ENCODE measurements at regions not wholly inside any gene's neighbourhood (a gene's known extent, or its start where the extent isn't known, plus 50 kb on each side); places are given as distances from the start of the nearest gene placed in this dataset.
"Not testable (repeated sequence)": the region's sequence is repeated elsewhere in the genome, so short reads cannot be mapped to it uniquely, and the experiment has no call there.

DNA sequence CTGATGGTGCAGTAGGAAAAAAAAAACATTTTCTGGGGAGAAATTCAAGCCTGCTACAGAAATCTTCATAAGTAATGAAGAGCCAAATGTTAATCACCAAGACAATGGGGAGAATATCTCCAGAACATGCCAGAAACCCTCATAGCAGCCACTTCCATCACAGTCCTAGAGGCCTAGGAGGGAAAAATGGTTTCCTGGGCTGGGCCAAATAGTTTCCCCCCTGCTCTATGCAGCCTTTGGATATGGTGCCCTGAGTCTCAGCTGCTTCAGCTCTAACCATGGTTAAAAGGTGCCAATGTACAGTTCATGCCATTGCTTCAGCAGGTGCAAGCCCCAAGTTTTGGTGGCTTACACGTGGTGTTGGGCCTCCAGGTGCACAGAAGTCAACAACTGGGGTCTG lies 113.1 kb downstream of the ZNF648 start:
- DNase-seq (ENCODE audit: low read depth, low spot score) = no peak
- H3K27me3 ChIP-seq (ENCODE audit: insufficient read depth, insufficient read length) = no peaks in the 10 kb centered on the region
- H3K36me3 ChIP-seq (ENCODE audit: insufficient read depth, insufficient read length, low read length) = no peaks in the 10 kb centered on the region
- H3K4me1 ChIP-seq (ENCODE audit: insufficient read depth, insufficient read length) = no peaks in the 10 kb centered on the region
- no peak overlapping the region for H3K4me3 ChIP-seq (ENCODE audit: insufficient read length, low read depth)
- TF ChIP-seq YY1 (IDR thresholded peaks at IDR 0.05; ENCODE audit: insufficient read depth, insufficient read length) (no peak), ZNF274 (IDR thresholded peaks at IDR 0.05; ENCODE audit: low read depth, low read length) (no peak), SUZ12 (IDR thresholded peaks at IDR 0.05; ENCODE audit: extremely low read depth, insufficient read depth, insufficient read length) (no peak)
- H3K9ac ChIP-seq (ENCODE audit: insufficient read length, low read depth) = no peak overlapping the region
- peaks cover 21% of the 10 kb centered on the region; the same call in 1 of the 2 replicates for H3K9me3 ChIP-seq (ENCODE audit: insufficient read depth, low read length)

- TF ChIP-seq YY1 (IDR thresholded peaks at IDR 0.05; ENCODE audit: insufficient read depth, insufficient read length) (no peak), ZNF274 (IDR thresholded peaks at IDR 0.05; ENCODE audit: low read depth, low read length) (no peak), SUZ12 (IDR thresholded peaks at IDR 0.05; ENCODE audit: extremely low read depth, insufficient read depth, insufficient read length) (no peak)
- no peak for DNase-seq (ENCODE audit: low read depth, low spot score)
- Histone ChIP-seq H3K4me3 (ENCODE audit: insufficient read length, low read depth) (no peak overlapping the region), H3K9me3 (ENCODE audit: insufficient read depth, low read length) (peaks cover 21% of the 10 kb centered on the region; the same call in 1 of the 2 replicates), H3K27me3 (ENCODE audit: insufficient read depth, insufficient read length) (no peaks in the 10 kb centered on the region), H3K9ac (ENCODE audit: insufficient read length, low read depth) (no peak overlapping the region), H3K36me3 (ENCODE audit: insufficient read depth, insufficient read length, low read length) (no peaks in the 10 kb centered on the region), H3K4me1 (ENCODE audit: insufficient read depth, insufficient read length) (no peaks in the 10 kb centered on the region)
Measured at GRCh38 chr1:181947441-181947840, 114.1 kb downstream of the ZNF648 start.

DNA sequence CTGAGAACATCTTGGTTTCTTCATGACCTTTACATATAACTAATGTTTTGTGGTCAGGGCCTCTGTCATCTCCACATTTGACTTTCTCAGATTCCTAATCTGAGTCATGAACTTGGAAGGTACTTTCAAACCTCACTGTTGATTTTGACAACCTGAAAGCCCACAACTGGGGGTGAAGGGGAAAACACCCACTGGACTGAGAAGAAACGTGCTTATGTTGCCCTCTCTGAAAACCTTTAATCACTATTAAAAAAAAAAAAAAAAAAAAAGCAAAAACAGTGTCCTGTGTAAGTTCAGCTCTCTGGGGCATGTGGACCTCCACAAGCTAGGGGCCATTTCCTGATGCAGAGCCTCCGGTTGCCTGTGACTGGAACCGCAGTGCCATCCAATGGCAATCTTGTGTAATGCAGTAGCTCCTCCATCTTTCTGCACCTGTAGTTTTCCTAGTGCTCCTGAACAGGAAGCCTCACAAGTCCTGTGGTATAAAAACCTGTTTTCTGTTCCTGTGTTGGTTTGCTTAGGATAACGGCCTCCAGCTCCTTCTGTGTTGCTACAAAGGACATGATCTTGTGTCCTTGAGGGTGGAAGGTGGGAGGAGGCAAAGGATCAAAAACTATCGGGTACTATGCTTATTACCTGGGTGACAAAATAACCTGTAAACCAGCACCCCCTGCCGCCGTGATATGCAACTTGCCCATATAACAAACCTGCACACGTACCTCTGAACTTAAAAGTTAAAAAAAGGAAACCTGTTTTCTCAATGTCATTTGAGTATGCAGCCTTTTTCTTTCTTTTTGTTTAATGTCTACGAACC lies 124.5 kb downstream of the ZNF648 start:
- Histone ChIP-seq H3K9me3 (ENCODE audit: insufficient read depth, low read length) (no peaks in the 10 kb centered on the region), H3K36me3 (ENCODE audit: insufficient read depth, insufficient read length, low read length) (no peaks in the 10 kb centered on the region), H3K4me1 (ENCODE audit: insufficient read depth, insufficient read length) (no peaks in the 10 kb centered on the region), H3K27me3 (ENCODE audit: insufficient read depth, insufficient read length) (no peaks in the 10 kb centered on the region), H3K4me3 (ENCODE audit: insufficient read length, low read depth) (no peak overlapping the region), H3K9ac (ENCODE audit: insufficient read length, low read depth) (no peak overlapping the region)
- TF ChIP-seq SUZ12 (IDR thresholded peaks at IDR 0.05; ENCODE audit: extremely low read depth, insufficient read depth, insufficient read length) (no peak), YY1 (IDR thresholded peaks at IDR 0.05; ENCODE audit: insufficient read depth, insufficient read length) (peak; percentile 28)
- DNase-seq (ENCODE audit: low read depth, low spot score) = peak; percentile 93

DNA sequence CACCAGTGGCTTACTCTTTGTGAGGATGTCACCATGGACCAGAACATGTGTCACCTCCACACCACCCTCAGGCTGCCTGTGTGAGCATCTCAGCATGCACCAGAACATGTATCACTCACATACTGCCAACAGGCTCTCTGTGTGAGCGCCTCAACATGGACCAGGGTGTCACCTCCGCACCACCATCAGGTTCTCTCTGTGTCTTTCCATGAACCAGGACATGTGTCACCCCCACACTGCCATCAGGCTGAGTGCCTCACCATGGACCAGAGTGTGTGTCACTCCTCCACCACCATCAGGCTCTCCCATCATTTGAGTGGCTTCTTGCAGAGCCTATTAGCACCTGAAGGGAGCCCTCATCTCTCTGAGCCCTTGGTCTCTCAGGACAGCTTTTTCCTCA lies 125.2 kb downstream of the ZNF648 start:
- Histone ChIP-seq H3K36me3 (ENCODE audit: insufficient read depth, insufficient read length, low read length) (no peaks in the 10 kb centered on the region), H3K4me1 (ENCODE audit: insufficient read depth, insufficient read length) (no peaks in the 10 kb centered on the region), H3K27me3 (ENCODE audit: insufficient read depth, insufficient read length) (no peaks in the 10 kb centered on the region), H3K9ac (ENCODE audit: insufficient read length, low read depth) (no peak overlapping the region), H3K4me3 (ENCODE audit: insufficient read length, low read depth) (no peak overlapping the region), H3K9me3 (ENCODE audit: insufficient read depth, low read length) (no peaks in the 10 kb centered on the region)
- TF ChIP-seq ZNF274 (IDR thresholded peaks at IDR 0.05; ENCODE audit: low read depth, low read length) (no peak), SUZ12 (IDR thresholded peaks at IDR 0.05; ENCODE audit: extremely low read depth, insufficient read depth, insufficient read length) (no peak), YY1 (IDR thresholded peaks at IDR 0.05; ENCODE audit: insufficient read depth, insufficient read length) (no peak)
- no peak for DNase-seq (ENCODE audit: low read depth, low spot score)

DNA sequence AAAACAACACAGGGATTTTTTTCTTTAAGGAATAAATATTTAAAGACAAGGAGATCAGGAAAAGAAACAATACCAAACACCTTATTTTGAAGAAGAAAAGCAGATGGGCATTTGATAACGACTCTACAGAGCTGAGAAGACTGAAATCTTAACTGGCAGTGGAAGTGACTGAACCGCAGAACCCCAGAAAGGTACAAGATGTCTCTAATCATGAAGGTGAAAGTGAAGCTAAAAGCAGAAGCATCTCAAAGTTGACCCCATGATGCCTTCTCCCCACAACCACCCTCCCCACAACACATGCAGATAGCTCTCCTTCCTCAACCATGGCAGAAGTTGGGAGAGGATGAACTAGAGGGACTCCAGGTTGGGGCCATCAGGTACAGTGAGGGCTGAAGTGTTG lies 129.6 kb downstream of the ZNF648 start:
- no peak for DNase-seq (ENCODE audit: low read depth, low spot score)
- Histone ChIP-seq H3K4me1 (ENCODE audit: insufficient read depth, insufficient read length) (no peaks in the 10 kb centered on the region), H3K36me3 (ENCODE audit: insufficient read depth, insufficient read length, low read length) (no peaks in the 10 kb centered on the region), H3K9me3 (ENCODE audit: insufficient read depth, low read length) (no peaks in the 10 kb centered on the region), H3K27me3 (ENCODE audit: insufficient read depth, insufficient read length) (no peaks in the 10 kb centered on the region), H3K9ac (ENCODE audit: insufficient read length, low read depth) (no peak overlapping the region), H3K4me3 (ENCODE audit: insufficient read length, low read depth) (no peak overlapping the region)
- no peak for TF ChIP-seq YY1 (IDR thresholded peaks at IDR 0.05; ENCODE audit: insufficient read depth, insufficient read length)
- no peak for TF ChIP-seq SUZ12 (IDR thresholded peaks at IDR 0.05; ENCODE audit: extremely low read depth, insufficient read depth, insufficient read length)
- no peak for TF ChIP-seq ZNF274 (IDR thresholded peaks at IDR 0.05; ENCODE audit: low read depth, low read length)

GRCh38 chr1:181930187-181930586 lies 131.3 kb downstream of the ZNF648 start:
- H3K4me3 ChIP-seq (ENCODE audit: insufficient read length, low read depth) = no peak overlapping the region
- no peaks in the 10 kb centered on the region for H3K36me3 ChIP-seq (ENCODE audit: insufficient read depth, insufficient read length, low read length)
- DNase-seq (ENCODE audit: low read depth, low spot score) = no peak
- H3K9me3 ChIP-seq (ENCODE audit: insufficient read depth, low read length) = no peaks in the 10 kb centered on the region
- TF ChIP-seq SUZ12 (IDR thresholded peaks at IDR 0.05; ENCODE audit: extremely low read depth, insufficient read depth, insufficient read length) (no peak), ZNF274 (IDR thresholded peaks at IDR 0.05; ENCODE audit: low read depth, low read length) (no peak), YY1 (IDR thresholded peaks at IDR 0.05; ENCODE audit: insufficient read depth, insufficient read length) (no peak)
- H3K27me3 ChIP-seq (ENCODE audit: insufficient read depth, insufficient read length) = no peaks in the 10 kb centered on the region
- H3K4me1 ChIP-seq (ENCODE audit: insufficient read depth, insufficient read length) = no peaks in the 10 kb centered on the region
- no peak overlapping the region for H3K9ac ChIP-seq (ENCODE audit: insufficient read length, low read depth)

DNA sequence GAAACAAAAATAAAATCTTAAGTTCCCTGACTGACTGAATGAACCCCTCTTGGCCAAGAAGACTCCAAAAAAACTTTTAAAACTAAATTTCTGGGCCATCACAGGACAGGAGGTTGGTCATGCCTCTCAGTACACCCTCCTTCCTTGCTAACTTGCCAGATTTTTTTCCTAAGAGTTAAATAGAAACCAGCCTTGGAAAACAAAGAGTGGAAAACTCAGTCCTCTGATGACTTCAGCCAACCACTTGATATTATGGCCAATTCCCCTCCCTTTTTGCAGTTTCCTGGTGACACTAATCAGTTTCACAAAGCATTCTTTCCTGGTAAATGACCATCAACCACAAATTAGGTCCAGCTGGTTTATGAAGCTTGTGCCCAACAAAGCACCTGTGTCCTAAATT lies 134.8 kb downstream of the ZNF648 start:
- no peak for DNase-seq (ENCODE audit: low read depth, low spot score)
- Histone ChIP-seq H3K36me3 (ENCODE audit: insufficient read depth, insufficient read length, low read length) (no peaks in the 10 kb centered on the region), H3K4me3 (ENCODE audit: insufficient read length, low read depth) (no peak overlapping the region), H3K27me3 (ENCODE audit: insufficient read depth, insufficient read length) (no peaks in the 10 kb centered on the region), H3K4me1 (ENCODE audit: insufficient read depth, insufficient read length) (no peaks in the 10 kb centered on the region), H3K9ac (ENCODE audit: insufficient read length, low read depth) (no peak overlapping the region), H3K9me3 (ENCODE audit: insufficient read depth, low read length) (0 out of 2 replicates have a peak, but pooled peaks cover 4% of the 10 kb centered on the region)
- TF ChIP-seq ZNF274 (IDR thresholded peaks at IDR 0.05; ENCODE audit: low read depth, low read length) (no peak), YY1 (IDR thresholded peaks at IDR 0.05; ENCODE audit: insufficient read depth, insufficient read length) (no peak), SUZ12 (IDR thresholded peaks at IDR 0.05; ENCODE audit: extremely low read depth, insufficient read depth, insufficient read length) (no peak)

DNA sequence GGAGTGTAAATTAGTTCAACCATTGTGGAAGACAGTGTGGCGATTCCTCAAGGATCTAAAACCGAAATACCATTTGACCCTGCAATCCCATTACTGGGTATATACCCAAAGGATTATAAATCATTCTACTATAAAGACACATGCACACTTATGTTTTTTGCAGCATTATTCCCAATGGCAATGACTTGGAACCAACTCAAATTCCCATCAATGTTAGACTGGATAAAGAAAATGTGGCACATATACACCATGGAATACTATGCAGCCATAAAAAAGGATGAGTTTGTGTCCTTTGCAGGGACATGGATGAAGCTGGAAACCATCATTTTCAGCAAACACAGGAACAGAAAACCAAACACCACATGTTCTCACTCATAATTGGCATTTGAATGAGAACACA lies 137.5 kb downstream of the ZNF648 start:
- not testable (repeated sequence) for H3K9ac ChIP-seq (ENCODE audit: insufficient read length, low read depth)

More for the DNA sequence above, 137.5 kb downstream of the ZNF648 start:
- H3K36me3 ChIP-seq (ENCODE audit: insufficient read depth, insufficient read length, low read length); H3K27me3 ChIP-seq (ENCODE audit: insufficient read depth, insufficient read length); DNase-seq (ENCODE audit: low read depth, low spot score); H3K4me1 ChIP-seq (ENCODE audit: insufficient read depth, insufficient read length); H3K4me3 ChIP-seq (ENCODE audit: insufficient read length, low read depth): not testable (repeated sequence)
- H3K9me3 ChIP-seq (ENCODE audit: insufficient read depth, low read length) = peaks cover 16% of the 10 kb centered on the region; the same call in 1 of the 2 replicates

Measured in NT2/D1 (cell line).